HG02642 (cell line): ENCODE measurements at regions not wholly inside any gene's neighbourhood (a gene's known extent, or its start where the extent isn't known, plus 50 kb on each side); places are given as distances from the start of the nearest gene placed in this dataset.
"Not testable (repeated sequence)": the region's sequence is repeated elsewhere in the genome, so short reads cannot be mapped to it uniquely, and the experiment has no call there.

Experiments used
- ATAC-seq: cut with Tn5 transposase; IDR thresholded peaks from one replicate; pipeline ENCODE4 v1.9.1; 2021; ENCODE audit warnings: mild to moderate bottlenecking; ENCODE audit not compliant: unreplicated experiment, poor library complexity

GRCh38 chr21:38908537-38908936, 102.8 kb downstream of the ETS2 start:
- no peak for ATAC-seq

DNA sequence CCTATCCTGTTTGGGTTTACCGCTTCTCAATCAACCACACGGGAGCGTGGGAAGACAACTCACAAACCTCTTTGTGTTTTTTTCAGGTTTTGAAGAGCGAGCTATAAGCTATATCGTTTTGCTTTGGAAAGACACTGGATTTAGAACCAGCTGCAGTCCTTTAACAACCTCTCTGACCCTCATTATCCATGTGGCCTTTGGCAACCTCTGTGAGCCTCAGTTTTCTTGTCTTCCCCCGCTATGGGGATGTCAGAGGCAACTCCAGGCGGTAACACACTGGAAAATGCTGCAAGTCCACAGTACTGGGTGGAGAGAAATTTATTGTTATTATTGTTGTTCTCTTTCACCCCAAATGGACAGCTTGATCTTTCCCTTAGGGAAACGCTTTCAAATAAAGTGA, 100.0 kb downstream of the ETS2 start:
- no peak for ATAC-seq

GRCh38 chr21:38905328-38905727, 99.6 kb downstream of the ETS2 start:
- ATAC-seq, result no peak

DNA sequence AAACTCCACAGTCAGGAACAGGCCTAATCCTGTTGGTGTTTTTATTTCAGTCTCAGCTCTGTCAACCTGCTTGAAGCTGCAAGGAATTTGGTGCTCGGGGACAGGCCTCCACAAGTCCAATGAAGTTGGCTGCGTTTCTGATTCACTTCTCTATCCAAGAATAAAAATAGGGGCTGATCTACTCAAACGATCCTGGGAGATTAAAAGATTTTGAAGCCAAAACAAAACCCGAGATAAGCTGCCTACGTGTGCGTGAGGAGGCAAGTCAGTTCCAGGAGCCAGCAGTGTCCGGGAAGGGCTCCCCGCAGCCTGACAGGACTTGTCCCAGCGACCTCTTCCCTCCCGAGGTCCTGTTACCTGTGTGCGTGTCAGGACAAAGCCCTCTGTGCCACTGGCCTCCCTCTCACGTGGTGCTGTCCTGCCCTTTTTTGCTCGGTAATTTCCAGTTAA, 98.0 kb downstream of the ETS2 start:
- no peak for ATAC-seq

- ATAC-seq, result no peak
Measured at GRCh38 chr21:38902608-38903445, 97.1 kb downstream of the ETS2 start.

DNA sequence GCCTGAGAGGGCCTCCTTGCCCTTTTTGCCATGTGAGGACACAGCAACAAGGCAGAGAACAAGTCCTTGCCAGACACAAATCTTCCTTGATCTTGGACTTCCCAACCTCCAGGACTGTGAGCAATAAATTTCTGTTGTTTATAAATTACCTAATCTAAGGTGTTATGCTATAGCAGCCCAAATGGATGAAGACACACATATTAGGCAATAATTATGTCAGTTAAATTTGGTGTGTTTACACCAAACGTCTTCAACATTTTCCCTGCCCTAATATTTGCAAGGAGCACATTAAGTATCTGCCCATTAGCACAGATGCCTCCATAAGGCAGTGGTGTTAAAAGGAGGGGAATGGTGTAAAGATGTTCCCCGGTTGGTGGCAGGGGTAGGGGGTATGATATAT, 94.8 kb downstream of the ETS2 start:
- ATAC-seq, result no peak

GRCh38 chr21:38899985-38900384, 94.3 kb downstream of the ETS2 start:
- ATAC-seq, result not testable (repeated sequence)

- ATAC-seq, result no peak
Measured at GRCh38 chr21:38899277-38899947, 93.7 kb downstream of the ETS2 start.

DNA sequence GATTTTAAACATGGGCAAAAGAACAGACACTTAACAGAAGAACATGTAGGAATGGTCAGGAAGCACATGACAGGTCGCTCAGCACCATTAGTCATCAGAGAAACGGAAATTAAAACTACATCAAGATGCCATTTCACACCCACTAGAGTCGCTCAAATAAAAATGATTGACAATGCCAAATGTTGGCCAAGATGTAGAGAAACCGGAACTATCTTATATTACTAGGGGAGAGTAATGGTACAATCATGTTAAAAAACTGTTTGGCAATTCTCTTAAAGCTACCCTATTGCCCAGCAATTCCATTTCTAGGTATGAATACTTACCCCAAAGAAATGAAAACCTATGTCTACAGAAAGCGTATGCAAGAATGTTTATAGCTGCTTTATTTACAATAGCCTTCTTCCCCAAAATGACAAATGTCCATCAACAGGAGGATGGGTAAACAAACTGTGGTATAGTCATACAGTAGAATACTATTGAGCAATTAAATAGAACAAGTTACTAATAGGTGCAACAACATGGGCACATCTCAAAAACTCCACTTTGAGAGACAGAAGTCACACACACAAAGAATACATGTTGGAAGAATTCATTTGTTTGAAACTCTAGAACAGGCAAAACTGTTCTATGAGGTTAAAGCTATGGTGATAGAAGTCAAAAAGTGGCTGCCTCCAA, 92.8 kb downstream of the ETS2 start:
- ATAC-seq, result no peak

DNA sequence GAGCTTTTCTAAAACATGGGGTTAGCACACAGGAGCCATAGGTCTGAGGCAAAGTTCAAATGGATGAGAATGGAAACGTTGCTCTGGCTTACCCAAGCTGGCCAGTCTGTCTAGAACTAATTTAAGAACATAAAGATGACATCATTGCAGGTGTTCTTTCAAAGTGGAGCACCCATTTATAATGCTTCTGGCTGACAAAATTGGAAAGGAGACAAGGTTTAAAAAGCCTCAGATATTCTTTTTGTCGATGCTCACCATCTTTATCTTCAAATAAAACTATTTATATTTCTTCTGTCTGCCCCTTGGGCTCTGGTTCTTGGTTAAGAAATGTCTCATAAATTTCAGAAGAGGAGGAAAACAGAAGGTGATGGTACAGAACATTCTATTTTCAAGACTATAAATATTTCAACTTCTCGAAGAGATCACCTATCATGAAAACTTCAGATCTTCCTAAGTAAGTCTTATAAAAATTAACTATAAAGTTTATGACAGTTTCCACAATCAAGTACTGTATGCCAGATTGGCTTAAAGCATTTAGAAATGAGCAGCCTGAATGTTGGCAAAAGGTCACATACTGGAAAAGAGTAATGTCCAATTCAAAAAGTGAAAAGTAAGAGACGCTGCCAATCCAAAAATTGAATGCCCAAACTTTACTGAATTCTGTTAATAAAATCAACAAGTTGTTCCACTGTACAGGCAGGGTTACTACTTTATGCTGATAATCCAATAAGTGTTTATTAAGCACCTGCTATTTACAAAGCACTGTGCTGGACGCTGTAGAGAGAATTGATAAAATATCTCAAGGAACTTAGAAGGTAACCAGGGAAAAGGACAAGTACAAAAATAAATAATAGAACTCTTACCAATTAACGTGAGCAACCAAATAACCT, 92.0 kb downstream of the ETS2 start:
- ATAC-seq, result no peak

DNA sequence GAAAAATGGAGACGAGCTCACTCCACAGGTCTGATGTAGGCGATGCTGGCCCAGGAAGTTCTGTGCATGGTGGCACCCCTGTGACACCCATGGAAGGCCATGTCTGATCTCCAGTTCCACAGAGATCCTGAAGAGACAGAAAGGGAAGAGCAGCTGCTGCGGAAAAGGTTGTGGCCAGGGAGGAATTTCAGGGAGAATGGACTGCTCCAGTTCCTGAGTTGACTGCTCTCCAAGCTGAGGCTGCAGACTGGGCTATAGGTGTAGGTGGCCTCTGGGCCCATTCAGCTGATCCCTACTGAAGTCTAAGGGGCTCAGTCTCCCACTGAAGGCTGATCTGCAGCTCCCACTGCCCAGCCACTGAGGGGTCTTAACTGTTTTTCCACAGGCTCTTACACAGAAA, 89.2 kb downstream of the ETS2 start:
- no peak for ATAC-seq

- ATAC-seq, result no peak
Measured at GRCh38 chr21:38888991-38889561, 83.3 kb downstream of the ETS2 start.

GRCh38 chr21:38887749-38888148, 82.0 kb downstream of the ETS2 start:
- ATAC-seq, result no peak

DNA sequence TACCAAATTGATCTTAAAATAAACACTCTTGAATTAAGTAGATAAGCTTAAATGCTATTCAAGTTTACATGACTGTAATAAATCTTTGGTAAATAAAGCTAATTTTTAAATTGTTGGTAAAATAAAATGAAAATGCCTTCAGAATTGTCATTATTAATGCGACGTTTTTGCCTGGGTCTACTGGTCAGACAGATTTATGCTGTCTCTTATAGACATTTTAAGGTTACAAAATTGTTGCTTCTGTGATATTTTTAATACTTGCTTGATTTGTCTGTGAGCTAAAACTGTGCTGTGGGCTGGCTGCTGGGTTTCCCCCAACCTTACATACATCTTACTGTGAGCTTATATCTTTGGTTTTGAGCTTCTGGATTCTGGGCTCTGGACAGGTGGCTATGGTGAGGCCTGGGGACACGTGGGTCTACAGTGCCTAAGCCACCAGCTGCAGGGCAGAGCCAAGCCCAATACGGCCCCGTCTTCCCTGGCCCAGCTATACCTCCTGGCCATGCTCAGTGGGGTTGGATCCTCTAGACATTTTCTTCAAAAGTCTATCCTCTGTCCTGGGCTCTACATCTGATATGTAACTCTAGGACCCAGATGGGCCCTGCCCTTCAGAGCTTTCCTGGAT, 81.4 kb downstream of the ETS2 start:
- no peak for ATAC-seq

GRCh38 chr21:38885909-38886308, 80.2 kb downstream of the ETS2 start:
- ATAC-seq, result no peak

GRCh38 chr21:38884440-38884839, 78.7 kb downstream of the ETS2 start:
- ATAC-seq, result no peak

DNA sequence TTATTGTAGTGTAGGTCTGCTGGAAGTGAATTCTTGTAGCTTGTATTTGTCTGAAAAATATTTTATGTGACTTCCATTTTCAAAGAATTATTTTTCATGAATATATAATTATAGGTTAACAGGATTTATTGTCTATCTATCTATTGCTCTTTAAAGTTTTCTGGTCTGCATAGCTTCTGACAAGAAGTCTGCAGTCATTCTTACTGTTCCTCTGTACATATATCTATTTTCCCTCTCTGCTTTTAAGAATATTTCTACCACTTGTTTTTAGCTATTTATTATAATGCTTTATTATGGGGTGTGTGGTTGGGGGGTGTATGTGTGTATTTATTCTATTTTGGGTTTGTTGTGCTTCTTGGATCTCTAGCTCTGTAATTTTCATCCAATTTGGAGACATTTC, 77.4 kb downstream of the ETS2 start:
- no peak for ATAC-seq

DNA sequence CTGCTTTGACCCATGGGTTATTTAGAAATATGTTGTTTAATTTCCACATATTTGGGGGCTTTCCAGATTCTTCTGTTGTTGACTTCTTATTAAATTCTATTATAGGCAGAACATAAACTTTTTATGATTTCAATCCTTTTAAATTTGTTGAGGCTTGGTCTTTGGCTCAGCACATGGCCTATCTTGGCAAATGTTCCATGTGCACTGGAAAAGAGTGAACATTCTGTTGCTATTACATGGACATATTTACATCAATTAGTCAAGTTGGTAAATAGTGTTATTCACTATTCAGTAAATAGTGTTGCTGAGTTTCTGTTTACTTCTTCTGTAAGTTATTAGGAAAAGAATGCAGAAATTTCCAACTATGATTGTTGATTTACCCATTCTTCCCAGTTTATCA, 75.4 kb downstream of the ETS2 start:
- ATAC-seq, result no peak

GRCh38 chr21:38880577-38880966, 74.8 kb downstream of the ETS2 start:
- ATAC-seq, result no peak
